HG02981 (cell line): ENCODE measurements at regions not wholly inside any gene's neighbourhood (a gene's known extent, or its start where the extent isn't known, plus 50 kb on each side); places are given as distances from the start of the nearest gene placed in this dataset.

ENCODE experiments used
- ATAC-seq: cut with Tn5 transposase; IDR thresholded peaks from one replicate; pipeline ENCODE4 v1.9.1; 2021; ENCODE audit warnings: mild to moderate bottlenecking, moderate library complexity; ENCODE audit not compliant: unreplicated experiment

DNA sequence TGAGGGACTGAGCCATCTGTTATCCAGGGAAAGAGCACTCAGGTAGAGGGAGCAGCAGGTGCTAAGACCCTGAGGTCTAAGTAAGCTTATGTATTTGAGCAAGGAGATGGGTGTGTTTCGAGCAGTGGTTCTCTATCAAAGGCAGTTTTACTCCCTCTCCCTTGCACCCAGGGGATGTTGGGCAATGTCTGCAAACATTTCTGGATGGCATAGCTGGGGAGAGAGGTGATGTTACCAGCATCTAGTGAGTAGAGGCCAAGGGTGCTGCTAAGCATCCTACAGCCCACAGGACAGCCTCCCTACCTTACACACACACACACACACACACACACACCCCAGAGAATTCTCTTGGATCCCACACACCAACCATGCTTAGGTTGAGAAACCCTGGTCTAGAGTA is 221.0 kb upstream of the PWP1 start:
- ATAC-seq: no peak

DNA sequence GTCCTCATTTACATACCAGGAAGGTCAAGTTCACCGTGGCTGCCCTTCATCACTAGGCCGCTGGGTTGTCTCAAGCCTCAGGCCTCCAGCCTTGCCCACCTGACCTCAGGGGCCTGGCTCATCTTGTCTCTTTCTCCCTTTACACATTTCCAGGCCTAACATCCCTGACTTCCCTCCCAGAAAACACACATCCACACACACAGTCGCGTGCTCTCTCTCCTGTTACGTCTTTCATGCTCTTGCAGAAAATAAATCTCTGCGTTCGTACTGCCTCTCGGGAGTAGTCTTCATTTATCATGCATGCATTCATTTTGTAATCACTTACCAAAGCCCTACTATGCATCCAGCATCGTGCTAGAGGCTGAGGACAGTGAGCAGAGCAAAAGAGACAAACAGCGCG is 220.0 kb upstream of the PWP1 start:
- no peak for ATAC-seq

DNA sequence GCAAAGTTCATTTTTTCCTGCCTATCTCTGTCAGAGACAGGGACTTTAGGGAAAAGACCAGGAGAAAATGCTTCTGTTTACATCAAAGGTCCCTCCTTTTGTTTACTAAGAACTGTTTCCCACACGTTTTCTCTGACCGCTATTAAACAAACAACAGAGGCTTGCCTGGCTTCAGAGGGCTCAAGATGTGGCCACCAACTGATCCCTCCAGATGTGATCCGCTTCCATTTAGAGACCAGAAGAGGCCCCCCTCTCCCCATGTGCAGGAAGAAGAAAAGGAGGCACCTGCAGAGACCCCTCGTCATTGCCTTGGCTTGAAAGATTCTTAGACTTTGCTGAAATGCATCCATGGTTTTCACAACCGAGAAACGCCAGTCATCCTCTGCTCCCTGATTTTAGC is 217.9 kb upstream of the PWP1 start:
- no peak for ATAC-seq

DNA sequence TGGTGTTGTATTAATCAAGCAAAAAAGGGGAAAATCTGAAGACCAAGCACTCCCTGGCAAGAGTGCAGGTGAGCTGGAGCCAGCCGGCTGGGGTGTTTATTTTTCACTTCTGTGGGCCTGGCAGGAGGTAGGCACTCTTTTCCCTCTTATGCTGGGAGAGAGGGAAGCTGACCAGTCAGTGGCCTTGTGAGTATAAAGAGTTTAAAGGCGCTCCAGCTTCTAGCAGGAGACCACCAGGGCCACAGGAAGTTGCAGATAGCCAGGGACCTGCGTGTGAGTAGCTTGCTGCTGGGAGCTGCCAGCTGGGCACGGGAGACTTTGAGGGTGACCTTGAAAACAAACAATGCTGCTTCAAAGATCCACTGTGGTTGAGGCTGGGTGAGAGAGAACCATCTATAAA is 217.4 kb upstream of the PWP1 start:
- ATAC-seq: no peak

DNA sequence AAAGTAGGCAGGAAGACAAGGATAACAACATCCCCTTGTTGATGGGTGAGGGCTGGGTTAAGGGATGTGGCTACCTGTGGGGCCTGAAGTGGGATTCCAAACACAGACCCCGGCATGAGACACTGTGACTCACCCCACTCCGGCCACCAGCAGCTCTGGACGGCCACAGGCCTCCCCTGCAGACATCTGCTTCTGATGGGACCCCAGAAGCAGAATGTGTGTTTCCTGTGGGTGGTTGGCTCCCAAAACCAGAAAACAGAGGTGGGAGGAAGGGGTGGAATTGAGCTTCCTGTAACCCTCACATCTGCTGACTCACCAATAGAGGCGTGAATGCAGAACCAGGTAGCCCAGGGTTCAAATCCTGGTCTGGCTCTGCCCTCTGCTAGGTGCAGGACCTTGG is 216.6 kb upstream of the PWP1 start:
- no peak for ATAC-seq

DNA sequence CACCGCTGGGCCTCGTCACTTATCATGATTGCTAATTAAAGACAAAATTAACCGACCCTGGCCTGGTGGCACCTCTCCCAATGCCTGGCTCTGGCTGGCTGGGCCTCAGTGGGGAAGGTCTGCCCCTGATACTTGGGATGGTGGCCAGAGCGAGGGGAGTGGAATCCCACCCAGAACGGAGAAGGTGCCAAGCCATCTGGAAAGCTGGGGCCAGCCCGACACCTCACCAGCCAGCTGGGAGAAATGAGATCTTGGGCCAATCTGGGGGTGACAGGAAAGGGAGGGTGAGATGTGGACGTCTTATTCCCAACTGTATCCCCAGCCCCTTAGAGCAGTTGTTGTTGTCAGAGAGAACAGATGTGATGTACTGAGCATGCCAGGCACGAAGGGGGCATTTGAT is 215.0 kb upstream of the PWP1 start:
- no peak for ATAC-seq

DNA sequence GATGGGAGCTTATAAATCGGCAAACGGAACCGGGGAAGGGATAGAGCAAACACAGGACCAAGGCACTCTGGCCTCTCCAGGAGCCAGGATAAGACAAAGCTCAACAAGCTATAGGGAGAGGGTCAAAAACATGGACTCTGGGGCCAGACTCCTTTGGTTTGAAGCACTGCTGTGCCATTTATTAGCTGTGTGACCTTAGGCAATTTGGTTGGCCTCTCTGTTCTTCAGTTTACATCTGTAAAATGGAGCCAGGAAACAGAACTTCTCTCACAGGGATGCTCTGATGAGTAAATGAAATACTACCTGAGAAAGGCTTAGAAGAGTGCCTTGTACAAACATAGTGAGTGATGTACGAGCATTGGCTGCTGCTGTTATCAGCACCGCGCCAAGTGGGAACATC is 213.3 kb upstream of the PWP1 start:
- no peak for ATAC-seq

DNA sequence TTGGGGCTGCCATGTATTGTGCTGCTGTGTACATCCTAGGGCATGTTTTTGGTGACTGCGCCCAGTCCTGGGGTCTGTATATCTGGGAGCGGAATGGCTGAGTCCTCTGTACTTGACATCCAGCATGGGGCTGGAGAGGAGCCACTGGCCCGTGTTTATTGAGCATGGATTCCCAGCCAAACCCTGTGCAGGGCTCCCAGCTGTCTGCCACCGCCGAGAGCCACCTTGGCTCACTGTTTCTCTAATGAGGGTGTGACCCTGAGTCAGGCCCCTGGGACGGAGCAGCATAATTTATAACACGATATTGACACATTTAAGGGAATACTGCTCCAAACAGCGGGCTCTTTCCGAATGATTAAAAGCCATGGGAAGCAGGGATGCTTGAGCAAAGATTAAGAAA is 211.5 kb upstream of the PWP1 start:
- no peak for ATAC-seq

DNA sequence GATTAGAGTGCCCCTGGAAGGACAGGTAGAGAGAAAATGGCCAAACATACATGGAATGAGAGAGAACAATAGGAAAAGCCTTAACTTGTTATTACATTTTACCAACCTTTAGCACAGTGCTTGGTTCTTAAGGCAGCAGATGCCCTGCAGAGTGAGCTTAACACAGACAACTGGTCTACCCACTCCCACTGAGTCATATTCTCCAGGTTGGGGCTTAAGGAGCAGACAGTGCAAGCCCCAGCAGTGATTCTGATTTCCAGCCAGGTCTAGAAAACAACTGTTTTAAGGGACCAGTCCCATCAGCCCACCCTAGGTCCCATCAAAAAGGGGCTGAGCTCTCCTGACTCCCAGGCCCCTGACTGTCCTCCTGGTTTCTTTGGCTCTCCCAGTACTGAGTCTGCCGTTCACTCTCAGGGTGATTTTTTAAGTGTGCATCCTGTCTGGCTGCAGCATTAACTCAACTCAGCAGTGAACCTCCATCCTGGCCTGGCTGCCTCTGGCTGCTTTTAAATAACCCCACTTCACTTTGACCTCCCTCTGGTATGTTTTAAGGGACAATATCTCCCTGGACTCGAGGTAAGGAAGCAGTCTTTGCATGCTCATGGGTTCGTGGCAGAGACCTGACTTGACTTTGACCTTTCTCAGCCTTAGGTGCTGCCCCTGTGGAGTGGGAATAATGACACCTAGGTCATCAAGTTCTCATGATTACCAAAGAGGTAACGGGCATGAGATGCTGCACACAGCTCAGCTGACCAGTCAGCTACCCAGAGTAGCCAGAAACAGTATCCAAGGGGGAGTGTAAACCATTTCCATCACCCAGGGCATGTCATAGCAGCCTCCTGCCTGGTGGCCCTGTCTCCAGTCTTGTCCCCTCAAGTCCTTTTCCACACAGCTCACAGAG is 210.7 kb upstream of the PWP1 start:
- ATAC-seq: no peak

DNA sequence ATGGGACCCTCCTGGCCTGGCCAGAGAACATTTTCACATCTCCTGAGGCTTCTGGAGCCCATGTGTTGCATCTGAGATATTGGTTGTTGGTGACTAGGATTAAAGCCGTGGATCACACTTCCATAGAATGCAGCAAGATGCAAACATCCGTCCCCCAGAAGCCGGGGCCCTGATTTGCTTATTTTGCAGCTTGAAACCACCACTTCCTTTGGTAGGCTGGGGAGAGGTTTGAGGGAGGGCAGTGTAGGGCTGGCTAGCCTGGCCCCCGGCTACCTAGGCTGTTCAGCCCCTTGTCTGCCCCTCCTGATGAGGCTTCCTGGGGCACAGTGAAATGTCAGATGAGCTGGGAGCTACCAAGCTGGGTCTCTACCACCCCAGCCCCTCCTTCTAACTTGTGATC is 209.7 kb upstream of the PWP1 start:
- ATAC-seq: no peak

DNA sequence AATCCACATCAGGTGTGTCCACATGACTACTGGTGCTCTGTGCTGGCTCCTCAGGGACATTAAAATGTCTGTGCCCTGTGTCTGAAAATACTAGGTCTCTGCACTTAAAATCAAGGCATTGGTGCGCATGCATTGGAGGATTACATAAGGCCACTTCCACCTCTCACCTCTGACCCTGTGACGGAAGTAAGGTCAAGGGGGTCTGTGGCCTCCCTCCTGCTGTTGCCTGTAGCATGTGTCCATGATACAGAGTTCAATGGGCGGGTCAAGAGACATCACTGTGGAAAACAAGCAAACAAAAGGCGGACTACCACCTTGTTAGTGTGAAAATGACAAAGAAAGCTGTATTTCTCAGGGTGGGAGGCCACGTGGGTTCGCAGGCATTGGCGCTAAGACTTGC is 208.6 kb upstream of the PWP1 start:
- ATAC-seq: no peak

DNA sequence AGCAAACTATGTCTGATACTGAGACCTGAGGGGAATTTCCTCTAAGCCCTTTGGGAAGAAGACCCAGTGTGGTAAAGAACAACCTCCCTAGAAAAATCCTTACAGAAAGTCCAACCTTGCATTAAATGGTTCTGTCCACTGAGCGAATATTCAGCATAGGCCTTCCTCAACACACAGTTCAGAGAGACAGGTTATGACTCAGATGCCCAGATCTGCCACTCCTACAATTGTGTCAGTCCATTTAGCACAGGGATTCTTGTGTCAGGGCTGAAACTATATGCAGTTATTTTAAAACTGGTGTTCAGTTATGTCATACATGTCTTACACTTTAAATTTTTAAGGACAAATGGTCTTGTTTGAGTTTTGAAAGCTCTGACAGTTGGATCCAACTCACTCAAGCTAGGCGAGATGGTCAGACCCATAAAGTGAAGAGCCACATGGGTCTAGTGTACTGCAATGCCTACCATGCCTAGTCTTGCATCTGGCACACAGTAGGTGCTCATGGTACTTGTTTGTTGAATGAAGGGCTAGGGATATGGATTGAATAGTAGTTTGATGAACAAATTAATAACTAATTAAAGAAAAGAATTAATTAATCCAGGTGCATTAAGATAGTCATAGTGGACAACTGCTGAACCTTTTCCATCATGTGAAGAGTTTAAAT is 207.5 kb upstream of the PWP1 start:
- ATAC-seq: no peak

DNA sequence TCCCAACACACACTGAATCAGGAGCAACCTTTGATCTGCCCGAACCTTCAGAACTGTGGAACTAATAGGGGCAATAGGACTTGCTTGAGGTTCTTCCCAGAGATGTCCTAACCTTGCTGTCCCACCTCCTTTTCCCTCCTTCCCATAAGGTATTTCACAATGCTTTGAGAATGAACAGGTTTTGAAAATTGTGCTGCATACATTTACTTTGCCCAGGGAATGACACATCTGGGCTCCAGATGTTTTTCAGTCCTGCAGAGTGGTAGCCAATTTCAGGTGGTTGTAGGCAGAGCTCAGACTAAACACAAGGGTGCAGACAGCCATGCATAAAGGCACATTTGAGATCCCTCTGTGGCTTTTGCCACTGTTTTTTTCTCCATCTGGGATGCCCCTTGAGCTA is 206.7 kb upstream of the PWP1 start:
- ATAC-seq: no peak

DNA sequence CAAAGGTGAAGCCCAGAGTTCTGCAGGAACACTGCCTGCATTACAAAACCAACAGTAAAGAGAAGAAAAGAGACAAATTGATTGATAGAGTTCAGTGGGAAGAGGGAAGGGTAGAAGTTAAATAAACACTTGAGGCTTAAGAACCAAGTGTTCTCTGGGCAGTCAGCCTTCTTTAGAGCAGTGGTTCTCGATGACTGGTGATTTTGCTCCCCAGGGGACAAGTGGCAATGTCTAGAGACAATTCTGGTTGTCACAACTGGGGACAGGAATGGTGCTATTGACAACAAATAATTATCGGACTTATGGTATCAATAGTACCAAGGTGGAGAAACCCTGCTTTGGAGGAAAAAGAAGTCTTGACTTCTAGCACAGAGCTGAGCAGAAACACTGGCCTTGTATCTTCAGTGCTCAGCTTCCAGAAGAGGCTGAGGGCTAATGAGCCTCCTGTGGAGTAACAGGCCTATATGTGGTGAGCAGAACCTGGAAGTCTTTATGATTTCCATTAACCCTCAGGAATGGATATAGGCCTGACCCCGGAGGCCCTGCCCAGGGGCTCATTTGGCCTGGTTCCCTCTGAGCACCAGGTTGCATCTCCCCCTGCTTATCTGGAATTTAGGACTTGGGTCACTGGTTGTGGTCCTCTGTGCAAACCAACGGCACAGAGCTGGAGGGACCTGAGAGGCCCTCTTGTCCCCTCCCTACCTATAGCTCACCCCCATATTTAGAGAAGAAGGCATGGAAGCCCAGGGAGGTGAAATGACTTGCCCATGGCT is 204.6 kb upstream of the PWP1 start:
- no peak for ATAC-seq

DNA sequence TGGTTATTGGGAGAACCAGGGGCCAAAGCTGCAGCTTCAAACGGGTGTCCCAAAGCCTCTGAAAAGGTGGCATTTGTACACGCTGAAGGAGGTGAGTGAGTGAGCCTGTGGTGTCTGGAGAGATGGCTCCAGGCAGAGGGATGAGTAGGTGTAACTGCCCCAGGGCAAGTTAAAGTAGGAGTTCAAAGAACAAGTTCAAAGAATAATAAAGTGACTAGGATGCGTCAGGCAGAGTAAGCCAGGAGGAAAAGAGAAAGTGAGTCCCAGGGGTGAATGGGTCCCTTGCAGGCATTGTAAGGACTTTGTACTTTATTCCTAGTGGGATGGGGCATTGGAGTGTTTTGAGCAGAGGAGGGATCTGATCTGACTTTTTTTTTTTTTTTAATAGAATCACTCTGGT is 201.4 kb upstream of the PWP1 start:
- no peak for ATAC-seq

DNA sequence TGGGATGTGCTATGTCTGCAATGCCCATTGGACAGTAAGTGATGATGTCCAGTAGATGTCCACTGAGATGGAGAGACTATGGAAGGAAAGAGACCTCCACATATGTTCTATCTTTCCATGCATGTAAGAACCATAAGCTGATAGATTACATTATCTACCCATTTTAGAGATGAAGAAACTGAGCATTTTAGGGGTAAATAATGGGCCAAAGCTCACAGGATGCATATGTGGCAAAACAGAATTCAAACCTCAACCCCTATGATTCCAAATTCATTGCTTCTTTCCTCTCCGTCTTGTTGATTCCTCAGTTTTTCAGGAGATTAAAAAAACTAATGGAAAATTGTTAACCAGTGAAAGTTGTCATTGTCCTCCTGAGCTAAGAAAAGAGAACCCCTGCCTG is 200.7 kb upstream of the PWP1 start:
- no peak for ATAC-seq

DNA sequence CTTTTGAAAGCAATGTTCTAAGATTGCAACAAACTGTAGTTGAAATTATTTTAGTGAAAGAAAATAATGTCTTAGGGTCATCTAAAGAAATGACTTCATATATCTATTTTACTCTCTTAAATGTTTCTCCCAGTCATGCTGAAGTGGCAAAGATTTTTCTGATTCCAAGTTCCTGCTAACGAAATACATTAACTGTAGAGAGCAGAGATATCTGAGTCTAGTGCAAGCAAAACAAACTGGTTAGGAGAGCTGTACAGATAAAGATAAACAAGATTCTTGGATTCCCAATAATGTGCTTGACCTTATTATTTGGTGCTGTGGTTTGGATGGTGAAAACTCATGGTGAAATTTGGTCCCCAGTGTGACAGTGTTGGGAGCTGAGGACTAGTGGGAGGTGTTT is 199.9 kb upstream of the PWP1 start:
- ATAC-seq: no peak

DNA sequence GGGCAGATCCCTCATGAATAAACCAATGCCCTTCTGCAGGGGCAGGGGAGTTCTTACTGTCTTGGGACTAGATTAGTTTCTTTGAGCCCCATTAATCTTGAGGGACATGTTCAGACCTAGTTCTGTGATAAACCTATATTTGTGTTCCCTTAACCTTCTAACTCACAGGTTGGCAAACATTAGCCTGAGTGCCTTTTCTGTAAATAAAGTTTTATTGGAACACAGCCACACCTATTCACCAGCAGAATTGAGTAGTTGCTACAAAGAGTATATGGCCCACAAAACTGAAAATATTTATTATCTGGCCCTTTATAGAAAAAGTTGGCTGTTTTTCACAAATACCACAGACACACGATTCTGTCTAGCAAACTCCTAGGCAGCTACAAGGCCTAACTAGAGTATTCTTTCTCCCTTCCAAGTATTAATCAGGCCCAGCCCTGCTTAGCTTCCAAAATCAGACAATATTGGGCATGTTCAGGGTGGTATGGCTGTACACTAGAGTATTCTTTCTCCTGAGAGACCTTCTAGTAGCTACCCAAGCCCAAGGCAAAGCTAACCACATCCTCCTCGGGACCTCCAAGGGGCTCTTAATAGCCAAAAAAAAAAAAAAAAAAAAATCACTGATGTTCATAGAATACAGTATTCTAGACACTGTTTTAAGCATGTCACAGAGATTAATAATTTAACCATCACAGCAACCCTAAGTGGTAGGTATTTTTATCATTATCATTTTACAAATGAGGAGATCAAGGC is 199.3 kb upstream of the PWP1 start:
- no peak for ATAC-seq

DNA sequence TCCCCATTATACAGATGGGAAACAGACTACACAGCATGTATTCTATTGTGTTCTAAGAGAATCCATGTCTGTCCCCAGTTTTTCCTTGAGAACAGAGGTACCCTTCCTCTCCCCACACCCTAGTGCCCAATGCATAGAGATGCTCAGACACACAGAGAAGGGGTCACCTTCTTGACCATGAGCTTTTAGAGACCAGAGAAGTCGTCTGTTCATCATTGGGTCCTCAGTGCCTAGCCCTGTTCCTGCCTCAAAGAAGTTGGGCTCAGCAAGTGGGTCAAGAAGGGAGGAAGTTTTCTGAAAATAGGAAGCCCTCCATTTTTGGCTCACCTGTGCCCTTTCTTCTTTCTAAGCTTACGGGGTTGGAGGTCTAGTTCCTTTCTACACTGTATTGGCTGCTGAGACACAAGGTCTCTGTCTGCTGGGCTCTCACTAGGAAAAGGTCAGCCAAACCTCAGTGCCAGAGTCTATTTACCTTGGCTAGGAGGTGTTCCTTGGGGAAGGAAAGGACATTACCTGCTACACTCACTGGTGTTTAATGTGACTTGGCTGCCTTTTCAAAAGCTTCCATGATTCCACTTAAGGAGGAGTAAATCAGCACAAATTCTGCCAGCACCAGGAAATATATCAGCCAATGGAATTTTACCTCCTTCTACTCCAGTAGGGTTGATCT is 198.5 kb upstream of the PWP1 start:
- no peak for ATAC-seq

DNA sequence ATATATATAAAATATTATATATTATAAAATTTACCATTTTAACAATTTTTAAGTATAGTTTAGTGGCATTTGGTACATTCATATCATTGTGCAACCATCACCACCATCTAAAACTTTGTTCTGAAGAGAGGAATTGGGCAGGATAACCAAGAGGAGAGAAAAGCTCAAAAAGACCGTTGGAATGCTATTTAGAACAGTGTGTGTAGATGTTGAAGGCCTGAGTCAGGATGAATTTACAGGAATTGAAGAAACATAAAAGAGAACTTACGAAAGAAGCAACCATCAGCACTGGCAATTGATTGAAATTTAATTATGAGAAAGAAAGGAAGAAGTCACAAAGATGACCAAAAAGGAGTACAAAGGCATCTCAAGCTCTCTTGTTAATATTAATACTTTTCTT is 196.9 kb upstream of the PWP1 start:
- no peak for ATAC-seq

DNA sequence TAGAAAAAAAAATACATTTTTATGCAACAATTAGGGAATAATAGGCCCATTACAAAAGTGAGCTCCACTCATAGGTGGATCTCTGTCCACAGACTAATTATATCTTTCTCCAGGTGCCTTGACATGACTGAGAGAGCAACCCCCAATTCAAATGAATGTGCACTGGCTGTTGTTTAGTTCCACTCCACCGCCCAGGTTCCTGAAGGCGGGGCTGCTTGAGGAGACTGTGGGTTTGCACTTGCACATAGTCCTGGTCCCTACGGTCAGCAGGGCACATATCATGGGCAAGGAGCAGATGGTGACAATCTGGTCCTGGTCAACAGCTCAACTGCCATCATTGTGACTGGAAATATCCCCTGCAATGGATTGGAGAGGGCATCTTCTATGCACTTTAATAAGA is 195.6 kb upstream of the PWP1 start:
- ATAC-seq: no peak
